ENCODE measurements at regions not wholly inside any gene's neighbourhood (a gene's known extent, or its start where the extent isn't known, plus 50 kb on each side); places are given as distances from the start of the nearest gene placed in this dataset.

DNA sequence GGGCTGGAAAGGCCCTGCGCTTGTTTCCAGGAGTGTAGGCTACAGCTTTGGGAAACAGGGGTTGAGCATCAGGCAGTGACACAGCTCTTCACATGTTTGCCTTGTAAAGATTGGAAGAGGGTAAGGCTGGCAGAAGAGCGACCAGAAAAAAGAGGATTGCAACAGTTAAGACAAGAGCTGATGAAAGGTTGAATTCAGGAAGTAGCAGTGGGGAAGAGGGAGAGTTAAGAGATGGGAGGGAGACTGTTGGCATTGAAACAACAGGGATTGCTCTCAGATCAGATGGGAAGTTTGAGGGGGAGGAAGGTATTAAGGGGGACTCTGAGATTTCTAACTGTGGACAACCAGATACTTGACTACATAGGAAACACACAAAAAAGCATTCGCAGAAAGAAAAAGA is 96.9 kb downstream of the CTAGE1 start:
- no peaks in the 10 kb centered on the region for H3K9me3 ChIP-seq (ENCODE audit: insufficient read depth, low read depth, low read length)
- H2AFZ ChIP-seq (ENCODE audit: low read length) = no peak overlapping the region; the same call in 1 of the 2 replicates
- no peak overlapping the region for H3K4me2 ChIP-seq (ENCODE audit: low read depth, low read length, poor library complexity, severe bottlenecking)
- H3K9ac ChIP-seq (ENCODE audit: low read depth, low read length, poor library complexity, severe bottlenecking) = no peak overlapping the region
- H3F3A ChIP-seq (ENCODE audit: low read depth) = no peaks in the 10 kb centered on the region
- H3K36me3 ChIP-seq (ENCODE audit: insufficient read depth, low read length) = no peaks in the 10 kb centered on the region
- H3K27me3 ChIP-seq (ENCODE audit: insufficient read depth, low read length, poor library complexity, severe bottlenecking) = no peaks in the 10 kb centered on the region
- no peak overlapping the region for H3K4me3 ChIP-seq (ENCODE audit: low read length, poor library complexity, severe bottlenecking)
- TF ChIP-seq, protein P1, sequence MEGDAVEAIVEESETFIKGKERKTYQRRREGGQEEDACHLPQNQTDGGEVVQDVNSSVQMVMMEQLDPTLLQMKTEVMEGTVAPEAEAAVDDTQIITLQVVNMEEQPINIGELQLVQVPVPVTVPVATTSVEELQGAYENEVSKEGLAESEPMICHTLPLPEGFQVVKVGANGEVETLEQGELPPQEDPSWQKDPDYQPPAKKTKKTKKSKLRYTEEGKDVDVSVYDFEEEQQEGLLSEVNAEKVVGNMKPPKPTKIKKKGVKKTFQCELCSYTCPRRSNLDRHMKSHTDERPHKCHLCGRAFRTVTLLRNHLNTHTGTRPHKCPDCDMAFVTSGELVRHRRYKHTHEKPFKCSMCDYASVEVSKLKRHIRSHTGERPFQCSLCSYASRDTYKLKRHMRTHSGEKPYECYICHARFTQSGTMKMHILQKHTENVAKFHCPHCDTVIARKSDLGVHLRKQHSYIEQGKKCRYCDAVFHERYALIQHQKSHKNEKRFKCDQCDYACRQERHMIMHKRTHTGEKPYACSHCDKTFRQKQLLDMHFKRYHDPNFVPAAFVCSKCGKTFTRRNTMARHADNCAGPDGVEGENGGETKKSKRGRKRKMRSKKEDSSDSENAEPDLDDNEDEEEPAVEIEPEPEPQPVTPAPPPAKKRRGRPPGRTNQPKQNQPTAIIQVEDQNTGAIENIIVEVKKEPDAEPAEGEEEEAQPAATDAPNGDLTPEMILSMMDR (conservative IDR thresholded peaks at IDR 0.05; ENCODE audit: low read length) = no peak
- TF ChIP-seq EZH2phosphoT487 (IDR thresholded peaks at IDR 0.05; ENCODE audit: borderline replicate concordance) = no peak
- H3K9me2 ChIP-seq (replicated peaks; ENCODE audit: low read depth, low read length) = no peaks in the 10 kb centered on the region
- H3K4me1 ChIP-seq (ENCODE audit: insufficient read depth, low read length, poor library complexity, severe bottlenecking) = no peaks in the 10 kb centered on the region
- H3K79me2 ChIP-seq (ENCODE audit: insufficient read depth, low read length) = no peaks in the 10 kb centered on the region
- no peaks in the 10 kb centered on the region for H4K20me1 ChIP-seq (ENCODE audit: insufficient read depth, low read length, poor library complexity, severe bottlenecking)

GRCh38 chr18:22320155-22320554 is 97.6 kb downstream of the CTAGE1 start:
- no peaks in the 10 kb centered on the region for H3K36me3 ChIP-seq (ENCODE audit: insufficient read depth, low read length)
- H2AFZ ChIP-seq (ENCODE audit: low read length) = no peak overlapping the region
- no peaks in the 10 kb centered on the region for H4K20me1 ChIP-seq (ENCODE audit: insufficient read depth, low read length, poor library complexity, severe bottlenecking)
- H3K4me3 ChIP-seq (ENCODE audit: low read length, poor library complexity, severe bottlenecking) = no peak overlapping the region
- no peaks in the 10 kb centered on the region for H3K27me3 ChIP-seq (ENCODE audit: insufficient read depth, low read length, poor library complexity, severe bottlenecking)
- TF ChIP-seq, protein P1 (conservative IDR thresholded peaks at IDR 0.05; ENCODE audit: low read length) = no peak
- TF ChIP-seq EZH2phosphoT487 (IDR thresholded peaks at IDR 0.05; ENCODE audit: borderline replicate concordance) = no peak
- H3F3A ChIP-seq (ENCODE audit: low read depth) = no peaks in the 10 kb centered on the region
- no peak overlapping the region for H3K4me2 ChIP-seq (ENCODE audit: low read depth, low read length, poor library complexity, severe bottlenecking)
- H3K4me1 ChIP-seq (ENCODE audit: insufficient read depth, low read length, poor library complexity, severe bottlenecking) = no peaks in the 10 kb centered on the region
- no peaks in the 10 kb centered on the region for H3K79me2 ChIP-seq (ENCODE audit: insufficient read depth, low read length)
- no peaks in the 10 kb centered on the region for H3K9me2 ChIP-seq (replicated peaks; ENCODE audit: low read depth, low read length)
- no peak overlapping the region for H3K9ac ChIP-seq (ENCODE audit: low read depth, low read length, poor library complexity, severe bottlenecking)
- no peaks in the 10 kb centered on the region for H3K9me3 ChIP-seq (ENCODE audit: insufficient read depth, low read depth, low read length)

GRCh38 chr18:22318745-22319407 is 98.8 kb downstream of the CTAGE1 start:
- Histone ChIP-seq H3K9me2 (replicated peaks; ENCODE audit: low read depth, low read length) (no peaks in the 10 kb centered on the region), H2AFZ (ENCODE audit: low read length) (no peak overlapping the region), H3K79me2 (ENCODE audit: insufficient read depth, low read length) (no peaks in the 10 kb centered on the region), H3K4me1 (ENCODE audit: insufficient read depth, low read length, poor library complexity, severe bottlenecking) (no peaks in the 10 kb centered on the region), H3K4me2 (ENCODE audit: low read depth, low read length, poor library complexity, severe bottlenecking) (no peak overlapping the region), H4K20me1 (ENCODE audit: insufficient read depth, low read length, poor library complexity, severe bottlenecking) (no peaks in the 10 kb centered on the region), H3K36me3 (ENCODE audit: insufficient read depth, low read length) (no peaks in the 10 kb centered on the region), H3K4me3 (ENCODE audit: low read length, poor library complexity, severe bottlenecking) (no peak overlapping the region), H3K9me3 (ENCODE audit: insufficient read depth, low read depth, low read length) (no peaks in the 10 kb centered on the region), H3K27me3 (ENCODE audit: insufficient read depth, low read length, poor library complexity, severe bottlenecking) (no peaks in the 10 kb centered on the region), H3F3A (ENCODE audit: low read depth) (no peaks in the 10 kb centered on the region), H3K9ac (ENCODE audit: low read depth, low read length, poor library complexity, severe bottlenecking) (no peak overlapping the region)
- TF ChIP-seq, protein P1 (conservative IDR thresholded peaks at IDR 0.05; ENCODE audit: low read length) = no peak
- no peak for TF ChIP-seq EZH2phosphoT487 (IDR thresholded peaks at IDR 0.05; ENCODE audit: borderline replicate concordance)
